ENCODE measurements at regions not wholly inside any gene's neighbourhood (a gene's known extent, or its start where the extent isn't known, plus 50 kb on each side); places are given as distances from the start of the nearest gene placed in this dataset.
"Not testable (repeated sequence)": the region's sequence is repeated elsewhere in the genome, so short reads cannot be mapped to it uniquely, and the experiment has no call there.

DNA sequence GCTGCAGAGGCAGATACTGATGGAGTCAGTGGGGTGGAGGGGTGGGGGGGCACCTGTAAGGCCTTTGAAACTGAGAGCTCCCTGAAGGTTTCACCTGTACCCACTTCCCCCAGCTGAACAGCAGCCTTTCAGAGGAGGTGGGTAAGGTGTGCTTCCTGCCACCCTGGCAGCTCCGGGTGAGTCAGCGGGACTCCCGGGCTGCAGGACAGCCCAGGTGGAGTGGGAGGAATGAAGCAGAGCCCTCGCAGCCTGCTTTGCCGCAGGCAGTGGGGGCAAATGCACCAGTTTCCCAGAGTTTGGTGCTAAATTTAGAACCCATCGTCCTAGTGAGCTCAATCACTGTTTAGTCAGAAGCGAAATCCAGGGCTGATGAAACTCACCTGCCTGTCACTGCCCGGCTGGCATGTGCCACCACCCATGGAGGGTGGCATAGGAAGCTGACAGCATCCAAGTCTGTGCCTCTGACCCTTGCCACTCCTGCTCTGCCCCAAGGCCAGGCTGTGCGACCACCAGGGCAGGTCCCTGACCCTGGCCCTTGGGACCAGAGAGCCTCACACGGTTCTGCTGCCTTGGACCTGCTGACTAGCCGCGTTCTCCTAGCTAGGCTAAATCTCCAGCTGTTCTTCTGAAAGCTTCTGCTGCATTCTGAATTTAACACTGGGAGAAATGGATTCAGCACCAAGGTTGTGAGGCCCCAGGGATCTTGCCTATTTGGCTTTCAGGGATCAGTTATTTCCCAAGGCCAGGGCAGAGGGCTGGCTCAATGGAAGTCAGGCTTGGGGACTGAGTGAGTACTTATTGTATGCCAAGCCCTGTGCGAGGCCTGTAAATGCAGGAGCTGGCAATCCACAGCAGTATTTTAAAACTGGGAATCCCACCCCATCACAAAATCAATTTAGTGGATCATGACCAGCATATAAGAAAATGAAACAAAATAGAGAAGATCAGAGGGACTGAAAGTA lies 67.3 kb upstream of the RASGRF1 start:
- DNase-seq (ENCODE audit: low read depth in 2 of 2): no peak

DNA sequence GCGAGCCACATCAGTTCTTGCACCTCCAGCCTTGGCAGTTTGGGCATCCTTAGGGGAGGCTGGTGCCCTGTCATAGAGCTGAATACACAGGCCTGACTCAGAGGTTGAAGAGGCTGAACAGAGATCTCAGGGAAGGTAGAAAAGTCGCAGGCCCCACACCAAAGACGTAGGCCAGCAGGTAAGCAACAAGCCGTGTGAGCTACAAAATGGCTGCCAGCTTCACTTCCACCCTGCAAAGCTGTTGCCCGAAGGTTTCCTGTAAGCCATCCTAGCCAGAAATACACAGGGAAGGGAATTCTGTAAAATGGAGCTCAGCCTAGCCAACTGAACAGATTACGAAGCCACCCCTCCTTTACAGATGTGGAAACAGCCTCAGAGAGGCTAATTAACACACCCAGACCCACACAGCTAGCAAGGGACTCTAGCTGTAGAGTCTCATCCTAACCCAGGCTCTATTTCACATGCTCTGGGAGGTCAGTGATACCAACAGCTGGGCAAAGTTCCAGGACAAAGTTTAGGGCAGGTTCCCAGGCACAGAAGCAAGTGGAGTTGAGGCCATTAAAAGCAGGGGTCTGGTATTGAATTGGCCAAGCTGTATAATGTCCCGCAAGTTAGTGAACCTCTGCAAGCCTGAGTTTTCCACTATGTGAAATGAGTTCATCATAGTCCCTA lies 66.3 kb upstream of the RASGRF1 start:
- DNase-seq (ENCODE audit: low read depth in 2 of 2): no peak

DNA sequence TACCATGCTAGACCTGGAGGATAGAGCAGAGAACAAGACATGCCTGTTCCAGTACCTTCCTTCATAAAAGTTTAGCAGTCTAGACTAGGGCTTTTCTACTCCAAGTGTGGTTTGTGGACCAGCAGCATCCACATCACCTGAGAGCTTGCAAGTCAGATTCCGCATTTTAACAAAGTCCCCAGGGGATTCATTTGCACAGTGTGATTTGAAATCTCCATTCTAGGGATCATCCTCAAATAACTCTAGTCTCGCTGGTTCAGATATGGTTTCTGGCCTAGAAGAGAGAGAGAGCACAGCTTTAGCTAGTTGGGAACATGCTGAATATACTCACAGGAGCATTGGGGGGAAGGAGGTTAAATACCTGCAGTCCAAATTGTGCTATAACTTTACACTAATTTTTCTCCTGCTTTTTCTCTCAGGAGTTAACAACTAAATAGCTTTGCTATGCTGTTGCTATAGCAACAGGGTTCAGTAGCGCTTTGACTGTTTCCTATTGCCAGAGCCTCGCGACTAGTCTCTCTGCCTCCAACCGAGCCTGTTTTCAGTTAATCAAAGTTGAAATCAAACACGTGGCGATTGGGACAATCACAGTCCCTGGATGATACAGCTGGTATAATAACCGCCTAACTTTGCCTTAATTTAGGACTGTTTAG lies 64.0 kb upstream of the RASGRF1 start:
- DNase-seq (ENCODE audit: low read depth in 2 of 2): no peak

DNA sequence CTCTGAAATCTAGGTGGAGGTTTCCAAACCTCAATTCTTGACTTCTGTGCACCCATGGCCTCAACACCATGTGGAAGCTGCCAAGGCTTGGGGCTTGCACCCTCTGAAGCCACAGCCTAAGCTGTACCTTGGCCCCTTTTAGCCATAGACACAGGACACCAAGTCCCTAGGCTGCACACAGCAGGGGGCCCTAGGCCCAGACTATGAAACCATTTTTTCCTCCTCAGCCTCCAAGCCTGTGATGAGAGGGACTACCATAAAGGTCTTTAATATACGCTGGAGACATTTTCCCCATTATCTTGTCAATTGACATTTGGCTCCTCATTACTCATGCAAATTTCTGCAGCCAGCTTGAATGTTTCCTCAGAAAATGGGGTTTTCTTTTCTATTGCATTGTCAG lies 53.7 kb upstream of the RASGRF1 start:
- DNase-seq (ENCODE audit: low read depth in 2 of 2): not testable (repeated sequence)

DNA sequence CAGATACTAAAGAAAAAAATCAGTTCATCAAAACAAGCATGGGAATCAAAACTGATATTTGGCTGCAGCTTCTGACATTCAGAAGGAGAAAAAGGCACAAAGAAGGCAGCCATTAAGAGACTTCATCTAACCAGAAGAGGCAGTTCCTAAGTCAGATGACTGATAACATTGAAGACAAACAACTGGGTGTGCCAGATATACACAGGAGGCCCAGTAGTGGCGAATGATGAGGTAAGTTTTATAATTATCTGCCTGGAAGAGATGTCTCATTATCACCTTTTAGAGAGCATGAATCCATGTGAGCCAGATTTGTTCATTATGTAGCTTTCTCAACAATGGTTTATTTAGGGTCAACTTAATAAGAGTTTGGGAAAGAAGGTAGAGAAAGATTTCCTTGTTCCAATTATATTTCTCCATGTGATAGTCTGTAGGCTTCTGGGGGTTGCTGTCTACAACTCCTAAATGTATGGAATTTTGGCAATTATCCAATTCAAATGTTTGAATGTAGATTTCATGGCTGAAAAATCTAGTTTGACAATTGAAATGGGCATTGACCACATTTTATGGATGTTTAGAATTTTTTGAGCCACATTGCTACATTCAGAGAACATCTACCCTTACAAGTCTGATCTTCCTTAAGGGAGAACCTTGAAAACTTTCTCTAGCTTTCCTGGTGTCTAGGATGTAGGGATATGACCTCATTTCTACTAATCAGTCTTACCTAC lies 50.4 kb upstream of the RASGRF1 start:
- no peak for DNase-seq (ENCODE audit: low read depth in 2 of 2)

All from activated CD8-positive, alpha-beta memory T cell treated with anti-CD3 and anti-CD28 coated beads for 4 hours (primary cell).